Endometrial microvascular endothelial cells (primary cell): ENCODE measurements at regions not wholly inside any gene's neighbourhood (a gene's known extent, or its start where the extent isn't known, plus 50 kb on each side); places are given as distances from the start of the nearest gene placed in this dataset.
"Not testable (repeated sequence)": the region's sequence is repeated elsewhere in the genome, so short reads cannot be mapped to it uniquely, and the experiment has no call there.

Experiments
- in situ Hi-C: cut with HindIII; loops from 2 replicates; pipeline ENCODE4 v1.10.0; 2017; ENCODE audit warnings: low sequenced_read_pairs, low pct_unique_long_range_greater_than_20kb; ENCODE audit errors: inconsistent ontology term

DNA sequence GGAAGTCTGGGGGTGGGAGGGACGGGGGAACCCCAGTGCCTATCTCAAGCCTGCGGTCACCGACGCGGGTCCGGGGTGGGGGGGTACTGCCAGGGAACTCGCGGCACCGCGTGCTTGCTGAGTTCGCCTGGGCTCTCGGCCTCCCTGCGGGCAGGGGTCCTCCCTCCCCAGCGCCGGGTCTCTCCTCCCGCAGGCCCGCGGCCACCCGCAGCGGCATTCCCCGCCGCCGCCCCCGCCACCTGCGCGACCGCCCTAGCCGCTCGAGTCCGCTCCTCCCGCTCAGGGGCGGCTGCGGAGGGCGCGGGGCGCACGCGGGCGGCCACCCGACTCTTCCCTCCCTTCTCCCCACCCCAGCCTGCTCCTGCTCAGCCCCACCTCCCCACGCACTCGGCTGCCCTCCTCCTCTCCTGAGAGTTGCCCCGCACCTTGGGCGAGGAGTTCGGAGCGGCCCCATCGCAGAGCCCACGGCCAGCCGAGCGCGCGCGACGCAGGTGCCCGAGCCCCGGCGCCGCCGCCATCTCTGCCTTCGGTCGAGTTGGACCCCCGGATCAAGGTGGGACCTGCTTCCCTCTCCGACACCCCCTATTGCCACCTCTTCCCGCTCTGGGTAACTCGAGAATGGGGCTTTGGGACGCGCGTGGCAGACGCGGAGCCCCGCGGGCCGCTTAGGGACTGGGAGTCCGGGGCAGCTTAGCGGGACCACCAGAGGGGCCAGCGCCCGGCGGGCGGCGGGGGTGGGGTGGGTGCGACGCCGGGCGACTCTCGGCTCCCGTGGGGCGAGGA lies 105.0 kb downstream of the LEPR start:
- in situ Hi-C loops: no loop called here

DNA sequence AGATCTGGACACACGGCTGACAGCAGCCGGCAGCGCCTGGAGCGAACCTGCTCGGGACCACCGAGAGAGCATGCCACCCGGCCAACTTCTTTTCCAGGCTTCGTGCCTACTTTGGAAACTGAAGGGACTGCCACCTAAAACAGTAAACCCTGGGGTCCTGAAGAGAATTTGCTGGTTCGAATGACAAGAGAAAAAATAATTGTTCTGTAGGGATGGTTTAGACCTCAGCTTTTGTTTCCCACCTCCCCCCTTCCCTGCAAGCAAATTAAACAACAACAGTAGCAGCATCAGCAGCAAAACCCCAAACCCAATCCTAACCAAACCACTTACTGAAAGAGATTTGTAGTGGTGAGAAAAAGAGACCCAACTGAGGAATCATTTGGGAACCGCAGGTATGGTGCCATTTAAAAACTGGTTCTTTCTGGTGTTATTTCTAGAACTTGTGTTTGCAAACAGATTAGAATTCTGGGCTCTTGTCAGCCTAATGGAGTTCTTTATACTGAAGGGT lies 105.6 kb downstream of the LEPR start:
- in situ Hi-C loops: no loop called here

GRCh38 chr1:65527190-65527589 lies 106.7 kb downstream of the LEPR start:
- in situ Hi-C loops: no loop called here

DNA sequence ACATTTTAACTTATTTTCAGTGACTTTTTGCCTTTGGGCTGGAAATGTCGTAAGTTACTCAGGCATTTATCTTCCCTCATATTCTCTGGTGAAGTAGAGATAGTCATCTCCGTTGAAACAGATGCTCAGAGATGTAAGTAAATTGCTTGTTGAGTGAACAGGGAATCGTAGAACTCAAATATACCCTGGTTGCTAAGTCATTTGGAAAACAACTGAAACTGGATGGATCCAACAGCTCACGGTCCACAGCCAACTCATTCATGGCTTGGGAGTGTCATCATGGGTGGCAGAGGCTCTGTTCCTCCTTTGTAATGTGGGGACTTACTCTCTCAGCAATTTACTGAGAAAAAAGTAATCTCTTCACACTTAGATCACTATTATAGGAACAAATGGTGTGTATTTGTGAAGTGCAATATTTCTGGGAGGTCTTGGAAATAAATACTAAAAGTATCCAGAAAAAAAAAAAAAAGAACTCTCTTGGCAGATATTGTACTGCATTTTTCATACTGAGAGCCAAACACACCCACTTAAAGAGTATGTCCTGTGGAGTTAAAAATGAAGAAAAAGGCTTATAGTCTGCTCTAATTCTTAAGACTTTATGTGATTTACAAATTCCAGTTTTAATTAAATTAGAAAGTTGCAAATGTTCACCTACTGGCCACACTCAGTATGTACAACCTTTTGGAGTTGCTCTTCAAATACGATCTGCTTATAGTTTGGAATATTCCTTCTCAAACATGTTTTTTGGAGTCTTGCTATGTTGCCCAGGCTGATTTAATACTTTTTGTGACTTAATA lies 107.4 kb downstream of the LEPR start:
- in situ Hi-C loops: no loop called here

- in situ Hi-C loops: no loop called here
Observed at GRCh38 chr1:65531972-65532570, 111.6 kb downstream of the LEPR start.

GRCh38 chr1:65535981-65536380 lies 115.5 kb downstream of the LEPR start:
- in situ Hi-C loops: no loop called here

- in situ Hi-C loops: no loop called here
Observed at GRCh38 chr1:65538086-65538485, 117.6 kb downstream of the LEPR start.

- in situ Hi-C loops: no loop called here
Observed at GRCh38 chr1:65538664-65539063, 118.2 kb downstream of the LEPR start.

- in situ Hi-C loops: no loop called here
Observed at GRCh38 chr1:65539266-65540131, 119.0 kb downstream of the LEPR start.

- in situ Hi-C loops: no loop called here
Observed at GRCh38 chr1:65541161-65541560, 120.7 kb downstream of the LEPR start.

GRCh38 chr1:65541865-65542264 lies 121.4 kb downstream of the LEPR start:
- in situ Hi-C loops: no loop called here

GRCh38 chr1:65542592-65542991 lies 122.1 kb downstream of the LEPR start:
- in situ Hi-C loops: not testable (repeated sequence)

- in situ Hi-C loops: not testable (repeated sequence)
Observed at GRCh38 chr1:65550306-65551010, 130.0 kb downstream of the LEPR start.

DNA sequence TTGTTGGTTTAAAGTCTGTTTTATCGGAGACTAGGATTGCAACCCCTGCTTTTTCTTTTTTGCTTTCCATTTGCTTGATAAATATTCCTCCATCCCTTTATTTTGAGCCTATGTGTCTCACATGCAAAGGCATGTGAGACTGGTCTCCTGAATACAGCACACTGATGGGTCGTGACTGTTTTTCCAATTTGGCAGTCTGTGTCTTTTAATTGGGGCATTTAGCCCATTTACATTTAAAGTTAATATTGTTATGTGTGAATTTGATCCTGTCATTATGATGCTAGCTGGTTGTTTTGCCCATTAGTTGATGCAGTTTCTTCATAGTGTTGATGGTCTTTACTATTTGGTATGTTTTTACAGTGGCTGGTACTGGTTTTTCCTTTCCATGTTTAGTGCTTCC lies 132.0 kb downstream of the LEPR start:
- in situ Hi-C loops: not testable (repeated sequence)

DNA sequence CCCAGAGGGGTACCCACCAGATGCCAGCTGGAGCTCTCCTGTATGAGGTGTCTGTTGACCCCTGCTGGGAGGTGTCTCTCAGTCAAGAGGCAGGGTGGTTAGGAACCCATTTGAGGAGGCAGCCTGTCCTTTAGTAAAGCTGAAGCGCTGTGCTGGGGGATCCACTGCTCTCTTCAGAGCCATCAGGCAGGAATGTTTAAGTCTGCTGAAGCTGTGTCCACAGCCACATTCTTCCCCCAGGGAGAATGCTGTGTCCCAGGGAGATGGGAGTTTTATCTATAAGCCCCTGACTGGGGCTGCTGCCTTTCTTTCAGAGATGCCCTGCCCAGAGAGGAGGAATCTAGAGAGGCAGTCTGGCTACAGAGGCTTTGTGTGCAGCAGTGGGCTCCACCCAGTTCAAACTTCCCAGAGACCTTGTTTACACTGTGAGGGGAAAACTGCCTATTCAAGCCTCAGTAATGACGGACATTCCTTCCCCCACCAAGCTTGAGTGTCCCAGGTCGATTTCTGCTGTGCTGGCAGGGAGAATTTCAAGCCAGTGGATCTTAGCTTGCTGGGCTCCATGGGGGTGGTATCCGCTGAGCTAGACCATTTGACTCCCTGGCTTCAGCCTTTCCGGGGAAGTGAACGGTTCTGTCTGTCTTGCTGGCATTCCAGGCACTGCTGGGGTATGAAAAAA lies 133.8 kb downstream of the LEPR start:
- in situ Hi-C loops: not testable (repeated sequence)

DNA sequence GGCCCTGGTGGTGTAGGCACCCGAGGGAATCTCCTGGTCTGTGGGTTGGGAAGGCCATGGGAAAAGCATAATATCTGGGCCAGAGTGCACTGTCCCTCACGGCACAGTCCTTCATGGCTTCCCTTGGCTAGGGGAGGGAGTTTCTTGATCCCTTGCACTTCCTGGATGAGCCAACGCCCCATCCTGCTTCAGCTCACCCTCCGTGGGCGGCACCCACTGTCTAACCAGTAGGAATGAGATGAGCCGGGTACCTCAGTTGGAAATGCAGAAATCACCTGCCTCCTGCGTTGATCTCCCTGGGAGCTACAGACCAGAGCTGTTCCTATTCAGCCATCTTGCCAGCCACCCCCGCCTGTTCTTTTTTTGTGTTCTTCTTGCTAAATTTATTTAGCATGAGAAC lies 134.4 kb downstream of the LEPR start:
- in situ Hi-C loops: no loop called here

- in situ Hi-C loops: no loop called here
Observed at GRCh38 chr1:65558215-65558614, 137.7 kb downstream of the LEPR start.

DNA sequence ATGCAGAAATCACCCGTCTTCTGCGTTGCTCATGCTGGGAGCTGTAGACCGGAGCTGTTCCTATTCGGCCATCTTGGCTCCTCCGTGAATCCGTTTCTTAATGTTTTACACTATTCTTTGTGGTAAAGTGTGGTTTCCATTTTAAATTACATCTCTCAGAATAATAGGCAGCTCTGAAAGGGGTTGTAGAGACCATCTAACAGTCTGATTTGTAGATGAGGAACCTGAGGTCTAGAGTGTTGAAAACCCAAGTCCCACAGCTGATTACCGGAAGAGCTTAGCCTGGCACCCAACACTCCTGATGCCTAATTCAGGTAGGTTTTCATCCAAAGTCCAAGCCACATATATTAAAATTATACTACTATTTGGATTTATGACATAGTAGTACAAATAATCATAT lies 144.0 kb downstream of the LEPR start:
- in situ Hi-C loops: no loop called here
